Keratinocyte (primary cell): ENCODE measurements at regions not wholly inside any gene's neighbourhood (a gene's known extent, or its start where the extent isn't known, plus 50 kb on each side); places are given as distances from the start of the nearest gene placed in this dataset.

Experiments
- DNase-seq: peaks from one replicate; pipeline ENCODE4 v3.0.0-alpha.2; 2011; ENCODE audit warnings: low read depth, missing footprints, low spot score
- FAIRE-seq: peaks from 2 replicates; lab custom pipeline; 2011; peaks lifted over from hg19 to GRCh38; lab: Jason Lieb, UNC
- H2AFZ ChIP-seq: 2 replicates; pipeline ENCODE4 v1.6.0; 2012; ENCODE audit warnings: low read length, control low read depth, inconsistent platforms; ENCODE audit not compliant: control insufficient read depth
- H3K27ac ChIP-seq: 2 replicates; pipeline ENCODE4 v1.5.1; 2011; ENCODE audit warnings: low read length; ENCODE audit not compliant: control insufficient read depth, insufficient read depth
- H3K27me3 ChIP-seq: 3 replicates; pipeline ENCODE4 v1.6.0; 2011; ENCODE audit warnings: low read length; ENCODE audit not compliant: control insufficient read depth, insufficient read depth; ENCODE audit errors: extremely low read depth
- H3K36me3 ChIP-seq, 2 experiments: 2 replicates in 1 of 2; 3 replicates in 1 of 2; pipeline ENCODE4 v1.5.1; 2011; ENCODE audit warnings: low read length in 2 of 2, mild to moderate bottlenecking in 1 of 2; ENCODE audit not compliant: control insufficient read depth in 2 of 2, insufficient read depth in 2 of 2; ENCODE audit errors: extremely low read depth in 1 of 2
- H3K4me1 ChIP-seq: 3 replicates; pipeline ENCODE4 v1.5.1; 2011; ENCODE audit warnings: low read length; ENCODE audit not compliant: control insufficient read depth, insufficient read depth; ENCODE audit errors: extremely low read depth
- H3K4me2 ChIP-seq: 3 replicates; pipeline ENCODE4 v1.6.0; 2011; ENCODE audit warnings: low read depth, low read length; ENCODE audit not compliant: control insufficient read depth, insufficient read depth; ENCODE audit errors: extremely low read depth
- H3K4me3 ChIP-seq, 3 experiments: fragments of 200-600 bp in 1 of 3; sonication (generic) in 1 of 3; 2 replicates in 2 of 3; 3 replicates in 1 of 3; pipeline ENCODE4 v1.5.1; 2011 to 2016; ENCODE audit warnings: low read length in 3 of 3, mild to moderate bottlenecking in 3 of 3, control low read depth in 2 of 3, inconsistent platforms in 1 of 3, low read depth in 1 of 3, mixed read lengths in 1 of 3, mixed run types in 1 of 3, moderate library complexity in 1 of 3; ENCODE audit not compliant: control insufficient read depth in 2 of 3, insufficient read depth in 2 of 3; ENCODE audit errors: extremely low read depth in 1 of 3
- H3K79me2 ChIP-seq: 2 replicates; pipeline ENCODE4 v1.6.0; 2012; ENCODE audit warnings: low read length; ENCODE audit not compliant: control insufficient read depth, insufficient read depth
- H3K9ac ChIP-seq: 3 replicates; pipeline ENCODE4 v1.6.0; 2011; ENCODE audit warnings: low read length; ENCODE audit not compliant: control insufficient read depth, insufficient read depth; ENCODE audit errors: extremely low read depth
- H3K9me1 ChIP-seq: 3 replicates; pipeline ENCODE4 v1.6.0; 2011; ENCODE audit warnings: low read length; ENCODE audit not compliant: control insufficient read depth, insufficient read depth; ENCODE audit errors: extremely low read depth
- H3K9me3 ChIP-seq: 2 replicates; pipeline ENCODE4 v1.5.1; 2012; ENCODE audit warnings: low read depth, low read length; ENCODE audit not compliant: control insufficient read depth
- H4K20me1 ChIP-seq: 3 replicates; pipeline ENCODE4 v1.6.0; 2011; ENCODE audit warnings: low read length; ENCODE audit not compliant: control insufficient read depth, insufficient read depth; ENCODE audit errors: extremely low read depth
- EZH2 ChIP-seq: IDR thresholded peaks from one replicate; pipeline ENCODE4 v1.6.1; 2012; ENCODE audit warnings: inconsistent platforms, mild to moderate bottlenecking, low read length, moderate library complexity
- dilution Hi-C: fragments of 300-500 bp; cut with MboI; formaldehyde crosslinking; loops from one replicate; pipeline ENCODE4 v1.7.0; 2020; ENCODE audit warnings: low sequenced_read_pairs; ENCODE audit not compliant: extremely low pct_ligation_motif_present
- TF ChIP-seq, protein P1 (sequence below), 3 experiments: IDR thresholded peaks in 1 of 3; conservative IDR thresholded peaks in 1 of 3; optimal IDR thresholded peaks in 1 of 3; 2 replicates in 2 of 3; 3 replicates in 1 of 3; pipeline versions ENCODE3 to v1.5.1; 2011; ENCODE audit warnings: low read length in 3 of 3, mild to moderate bottlenecking in 3 of 3, moderate library complexity in 2 of 3, control low read depth in 1 of 3, inconsistent platforms in 1 of 3; ENCODE audit not compliant: insufficient read depth in 2 of 3; ENCODE audit errors: extremely low read depth in 1 of 3

DNA sequence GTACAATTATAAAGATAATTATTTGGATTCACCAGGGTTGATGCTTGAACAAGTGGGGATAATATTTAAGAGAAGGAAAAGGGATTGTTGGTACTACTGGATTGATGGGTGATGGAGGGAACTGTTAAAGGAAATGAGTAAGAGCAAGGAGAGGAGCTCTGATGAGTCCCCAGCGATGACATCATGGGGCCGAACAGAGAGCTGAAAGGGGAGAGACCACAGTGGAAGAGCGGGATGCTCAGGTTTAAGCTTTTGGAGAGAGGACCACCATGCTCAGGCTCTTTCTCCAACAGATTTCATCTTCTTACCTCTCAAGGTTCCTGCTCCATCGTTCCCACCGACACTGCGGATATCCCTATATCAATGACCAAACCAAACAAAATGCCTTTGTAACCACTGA is 568.7 kb downstream of the ETS1 start:
- H3K4me3 ChIP-seq: no peak overlapping the region
- no peaks in the 10 kb centered on the region for H3K36me3 ChIP-seq
- no peaks in the 10 kb centered on the region for H4K20me1 ChIP-seq
- DNase-seq: no peak
- H3K79me2 ChIP-seq: no peaks in the 10 kb centered on the region
- H2AFZ ChIP-seq: no peak overlapping the region
- dilution Hi-C loops: no loop called here
- TF ChIP-seq, protein P1, sequence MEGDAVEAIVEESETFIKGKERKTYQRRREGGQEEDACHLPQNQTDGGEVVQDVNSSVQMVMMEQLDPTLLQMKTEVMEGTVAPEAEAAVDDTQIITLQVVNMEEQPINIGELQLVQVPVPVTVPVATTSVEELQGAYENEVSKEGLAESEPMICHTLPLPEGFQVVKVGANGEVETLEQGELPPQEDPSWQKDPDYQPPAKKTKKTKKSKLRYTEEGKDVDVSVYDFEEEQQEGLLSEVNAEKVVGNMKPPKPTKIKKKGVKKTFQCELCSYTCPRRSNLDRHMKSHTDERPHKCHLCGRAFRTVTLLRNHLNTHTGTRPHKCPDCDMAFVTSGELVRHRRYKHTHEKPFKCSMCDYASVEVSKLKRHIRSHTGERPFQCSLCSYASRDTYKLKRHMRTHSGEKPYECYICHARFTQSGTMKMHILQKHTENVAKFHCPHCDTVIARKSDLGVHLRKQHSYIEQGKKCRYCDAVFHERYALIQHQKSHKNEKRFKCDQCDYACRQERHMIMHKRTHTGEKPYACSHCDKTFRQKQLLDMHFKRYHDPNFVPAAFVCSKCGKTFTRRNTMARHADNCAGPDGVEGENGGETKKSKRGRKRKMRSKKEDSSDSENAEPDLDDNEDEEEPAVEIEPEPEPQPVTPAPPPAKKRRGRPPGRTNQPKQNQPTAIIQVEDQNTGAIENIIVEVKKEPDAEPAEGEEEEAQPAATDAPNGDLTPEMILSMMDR (optimal IDR thresholded peaks at IDR 0.05 in 1 of 3, IDR thresholded peaks at IDR 0.05 in 1 of 3, conservative IDR thresholded peaks at IDR 0.05 in 1 of 3; ENCODE audit: extremely low read depth in 1 of 3, insufficient read depth in 2 of 3, low read length in 3 of 3): no peak
- no peak for TF ChIP-seq EZH2
- no peak overlapping the region for H3K27ac ChIP-seq
- no peak for FAIRE-seq
- H3K27me3 ChIP-seq: no peaks in the 10 kb centered on the region
- no peak overlapping the region for H3K4me2 ChIP-seq
- no peaks in the 10 kb centered on the region for H3K4me1 ChIP-seq
- H3K9me3 ChIP-seq: no peaks in the 10 kb centered on the region
- H3K9me1 ChIP-seq: no peaks in the 10 kb centered on the region
- H3K9ac ChIP-seq: no peak overlapping the region

GRCh38 chr11:128005562-128005961 is 581.8 kb downstream of the ETS1 start:
- H3K79me2 ChIP-seq: no peaks in the 10 kb centered on the region
- no peak overlapping the region for H3K4me3 ChIP-seq
- TF ChIP-seq EZH2: no peak
- TF ChIP-seq, protein P1 (optimal IDR thresholded peaks at IDR 0.05 in 1 of 3, IDR thresholded peaks at IDR 0.05 in 1 of 3, conservative IDR thresholded peaks at IDR 0.05 in 1 of 3; ENCODE audit: extremely low read depth in 1 of 3, insufficient read depth in 2 of 3, low read length in 3 of 3): no peak
- H3K9ac ChIP-seq: no peak overlapping the region
- FAIRE-seq: no peak
- H3K4me2 ChIP-seq: no peak overlapping the region
- no peaks in the 10 kb centered on the region for H3K36me3 ChIP-seq
- no peaks in the 10 kb centered on the region for H4K20me1 ChIP-seq
- H3K27me3 ChIP-seq: no peaks in the 10 kb centered on the region
- no peak overlapping the region for H3K27ac ChIP-seq
- H3K4me1 ChIP-seq: no peaks in the 10 kb centered on the region
- no peaks in the 10 kb centered on the region for H3K9me3 ChIP-seq
- no peak for DNase-seq
- H3K9me1 ChIP-seq: no peaks in the 10 kb centered on the region
- dilution Hi-C loops: no loop called here
- H2AFZ ChIP-seq: no peak overlapping the region
